ENCODE measurements at regions not wholly inside any gene's neighbourhood (a gene's known extent, or its start where the extent isn't known, plus 50 kb on each side); places are given as distances from the start of the nearest gene placed in this dataset.
"Not testable (repeated sequence)": the region's sequence is repeated elsewhere in the genome, so short reads cannot be mapped to it uniquely, and the experiment has no call there.

DNA sequence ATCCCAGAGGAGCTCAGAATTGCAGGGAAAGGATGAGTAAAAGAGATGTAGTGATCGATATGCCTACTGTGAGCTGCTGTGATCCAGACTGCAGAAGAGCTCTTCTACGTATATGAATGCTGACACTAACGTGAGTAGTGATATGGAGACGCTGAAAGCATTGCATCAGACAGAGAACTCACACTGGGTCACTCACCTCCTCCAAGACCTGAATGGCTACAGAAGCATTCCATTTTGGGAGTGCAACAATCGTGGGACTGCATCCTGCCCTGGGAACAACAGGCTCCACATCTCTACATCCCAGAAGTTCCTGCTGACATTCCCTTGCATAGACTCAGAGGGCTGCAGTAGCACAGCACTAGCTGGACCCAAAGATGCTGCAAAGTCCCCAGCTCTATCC is 755.9 kb upstream of the MEF2C start:
- H3K4ac ChIP-seq (ENCODE audit: low read length): no peak overlapping the region
- no peak overlapping the region for H2BK15ac ChIP-seq (ENCODE audit: low read length)
- no peak overlapping the region for H2AFZ ChIP-seq (ENCODE audit: low read length)
- no peak overlapping the region for H4K91ac ChIP-seq (ENCODE audit: low read depth, low read length, poor library complexity)
- peaks cover 5 to 15% of the 10 kb centered on the region in 2 donors for H3K9me3 ChIP-seq (replicated peaks in 1 of 2; ENCODE audit: control insufficient read depth in 2 of 2, insufficient read depth in 1 of 2, low read depth in 1 of 2, low read length in 2 of 2)
- no peak overlapping the region for H3K23ac ChIP-seq (ENCODE audit: low read depth, low read length, poor library complexity)
- H2BK5ac ChIP-seq (ENCODE audit: low read length): no peak overlapping the region
- no peak overlapping the region for H4K8ac ChIP-seq (ENCODE audit: low read depth, low read length)
- H2BK12ac ChIP-seq (ENCODE audit: low read length): no peak overlapping the region
- no peak overlapping the region for H3K4me3 ChIP-seq (ENCODE audit: low read length in 2 of 2)
- no peak overlapping the region for H3K18ac ChIP-seq (ENCODE audit: low read length)
- no peak overlapping the region for H2BK120ac ChIP-seq (ENCODE audit: low read depth, low read length)
- H2AK5ac ChIP-seq (ENCODE audit: low read depth, low read length): no peak overlapping the region
- no peaks in the 10 kb centered on the region for H3K36me3 ChIP-seq (replicated peaks in 1 of 2; ENCODE audit: control insufficient read depth in 2 of 2, insufficient read depth in 2 of 2, low read length in 2 of 2)
- H3K9ac ChIP-seq (ENCODE audit: low read depth, low read length, poor library complexity): no peak overlapping the region
- H3K27ac ChIP-seq (replicated peaks; ENCODE audit: low read length): no peak overlapping the region
- no peak overlapping the region for H3K4me2 ChIP-seq (ENCODE audit: insufficient read depth, low read length, poor library complexity, severe bottlenecking)
- H3K27me3 ChIP-seq (ENCODE audit: control insufficient read depth in 3 of 3, insufficient read depth in 3 of 3, low read depth in 1 of 3, low read length in 3 of 3): no peaks in the 10 kb centered on the region
- WGBS, 2 donors (ENCODE audit: extremely low coverage in 2 of 2, insufficient read length in 2 of 2, insufficient replicate concordance in 1 of 2): no CpG with 5 or more reads among the region's 5 CpGs
- no peaks in the 10 kb centered on the region for H3K4me1 ChIP-seq (ENCODE audit: control insufficient read depth in 2 of 2, insufficient read depth in 1 of 2, low read depth in 1 of 2, low read length in 2 of 2)
- no peak overlapping the region for H3K14ac ChIP-seq (ENCODE audit: low read length)
- no peak for DNase-seq (ENCODE audit: low spot score)
- no peaks in the 10 kb centered on the region for H3K79me1 ChIP-seq (ENCODE audit: low read depth, low read length)

DNA sequence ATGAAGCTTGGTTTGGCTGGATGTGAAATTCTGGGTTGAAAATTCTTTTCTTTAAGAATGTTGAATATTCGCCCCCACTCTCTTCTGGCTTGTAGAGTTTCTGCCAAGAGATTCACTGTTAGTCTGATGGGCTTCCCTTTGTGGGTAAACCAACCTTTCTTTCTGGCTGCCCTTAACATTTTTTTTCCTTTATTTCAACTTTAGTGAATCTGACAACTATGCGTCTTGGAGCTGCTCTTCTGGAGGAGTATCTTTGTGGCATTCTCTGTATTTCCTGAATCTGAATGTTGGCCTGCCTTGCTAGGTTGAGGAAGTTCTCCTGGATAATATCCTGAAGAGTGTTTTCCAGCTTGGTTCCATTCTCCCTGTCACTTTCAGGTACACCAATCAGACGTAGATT is 751.2 kb upstream of the MEF2C start:
- H3K36me3 ChIP-seq (replicated peaks in 1 of 2; ENCODE audit: control insufficient read depth in 2 of 2, insufficient read depth in 2 of 2, low read length in 2 of 2); H3K18ac ChIP-seq (ENCODE audit: low read length); H2AFZ ChIP-seq (ENCODE audit: low read length); H3K27me3 ChIP-seq (ENCODE audit: control insufficient read depth in 3 of 3, insufficient read depth in 3 of 3, low read depth in 1 of 3, low read length in 3 of 3); DNase-seq (ENCODE audit: low spot score); H2AK5ac ChIP-seq (ENCODE audit: low read depth, low read length); H4K8ac ChIP-seq (ENCODE audit: low read depth, low read length); H3K4me2 ChIP-seq (ENCODE audit: insufficient read depth, low read length, poor library complexity, severe bottlenecking); H2BK12ac ChIP-seq (ENCODE audit: low read length); H2BK120ac ChIP-seq (ENCODE audit: low read depth, low read length); H3K79me1 ChIP-seq (ENCODE audit: low read depth, low read length); H4K91ac ChIP-seq (ENCODE audit: low read depth, low read length, poor library complexity); H3K14ac ChIP-seq (ENCODE audit: low read length); H3K4me1 ChIP-seq (ENCODE audit: control insufficient read depth in 2 of 2, insufficient read depth in 1 of 2, low read depth in 1 of 2, low read length in 2 of 2); H3K23ac ChIP-seq (ENCODE audit: low read depth, low read length, poor library complexity); H3K27ac ChIP-seq (replicated peaks; ENCODE audit: low read length); H3K9ac ChIP-seq (ENCODE audit: low read depth, low read length, poor library complexity); H2BK15ac ChIP-seq (ENCODE audit: low read length); H3K4ac ChIP-seq (ENCODE audit: low read length); H2BK5ac ChIP-seq (ENCODE audit: low read length); H3K4me3 ChIP-seq (ENCODE audit: low read length in 2 of 2): not testable (repeated sequence)
- no CpG with 5 or more reads among the region's 3 CpGs for WGBS, 2 donors (ENCODE audit: extremely low coverage in 2 of 2, insufficient read length in 2 of 2, insufficient replicate concordance in 1 of 2)
- H3K9me3 ChIP-seq (replicated peaks in 1 of 2; ENCODE audit: control insufficient read depth in 2 of 2, insufficient read depth in 1 of 2, low read depth in 1 of 2, low read length in 2 of 2): peaks cover 0 to 11% of the 10 kb centered on the region in 2 donors

DNA sequence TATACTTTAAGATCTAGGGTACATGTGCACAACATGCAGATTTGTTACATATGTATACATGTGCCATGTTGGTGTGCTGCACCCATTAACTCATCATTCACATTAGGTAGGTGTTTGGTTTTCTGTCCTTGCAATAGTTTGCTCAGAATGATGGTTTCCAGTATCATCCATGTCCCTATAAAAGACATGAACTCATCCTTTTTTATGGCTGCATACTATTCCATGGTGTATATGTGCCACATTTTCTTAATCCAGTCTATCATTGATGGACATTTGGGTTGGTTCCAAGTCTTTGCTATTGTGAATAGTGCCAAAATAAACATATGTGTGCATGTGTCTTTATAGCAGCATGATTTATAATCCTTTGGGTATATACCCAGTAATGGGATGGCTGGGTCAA is 747.1 kb upstream of the MEF2C start:
- not testable (repeated sequence) for H2BK120ac ChIP-seq (ENCODE audit: low read depth, low read length); H2BK15ac ChIP-seq (ENCODE audit: low read length); H2AK5ac ChIP-seq (ENCODE audit: low read depth, low read length); H3K4me2 ChIP-seq (ENCODE audit: insufficient read depth, low read length, poor library complexity, severe bottlenecking); H3K18ac ChIP-seq (ENCODE audit: low read length); H3K9me3 ChIP-seq (replicated peaks in 1 of 2; ENCODE audit: control insufficient read depth in 2 of 2, insufficient read depth in 1 of 2, low read depth in 1 of 2, low read length in 2 of 2); H3K27me3 ChIP-seq (ENCODE audit: control insufficient read depth in 3 of 3, insufficient read depth in 3 of 3, low read depth in 1 of 3, low read length in 3 of 3); H3K36me3 ChIP-seq (replicated peaks in 1 of 2; ENCODE audit: control insufficient read depth in 2 of 2, insufficient read depth in 2 of 2, low read length in 2 of 2); H2BK5ac ChIP-seq (ENCODE audit: low read length); H3K23ac ChIP-seq (ENCODE audit: low read depth, low read length, poor library complexity); H3K4me3 ChIP-seq (ENCODE audit: low read length in 2 of 2); H3K27ac ChIP-seq (replicated peaks; ENCODE audit: low read length); H4K91ac ChIP-seq (ENCODE audit: low read depth, low read length, poor library complexity); H2AFZ ChIP-seq (ENCODE audit: low read length); H2BK12ac ChIP-seq (ENCODE audit: low read length); H3K4me1 ChIP-seq (ENCODE audit: control insufficient read depth in 2 of 2, insufficient read depth in 1 of 2, low read depth in 1 of 2, low read length in 2 of 2); H3K79me1 ChIP-seq (ENCODE audit: low read depth, low read length); H4K8ac ChIP-seq (ENCODE audit: low read depth, low read length); DNase-seq (ENCODE audit: low spot score); H3K14ac ChIP-seq (ENCODE audit: low read length); H3K4ac ChIP-seq (ENCODE audit: low read length); H3K9ac ChIP-seq (ENCODE audit: low read depth, low read length, poor library complexity)

DNA sequence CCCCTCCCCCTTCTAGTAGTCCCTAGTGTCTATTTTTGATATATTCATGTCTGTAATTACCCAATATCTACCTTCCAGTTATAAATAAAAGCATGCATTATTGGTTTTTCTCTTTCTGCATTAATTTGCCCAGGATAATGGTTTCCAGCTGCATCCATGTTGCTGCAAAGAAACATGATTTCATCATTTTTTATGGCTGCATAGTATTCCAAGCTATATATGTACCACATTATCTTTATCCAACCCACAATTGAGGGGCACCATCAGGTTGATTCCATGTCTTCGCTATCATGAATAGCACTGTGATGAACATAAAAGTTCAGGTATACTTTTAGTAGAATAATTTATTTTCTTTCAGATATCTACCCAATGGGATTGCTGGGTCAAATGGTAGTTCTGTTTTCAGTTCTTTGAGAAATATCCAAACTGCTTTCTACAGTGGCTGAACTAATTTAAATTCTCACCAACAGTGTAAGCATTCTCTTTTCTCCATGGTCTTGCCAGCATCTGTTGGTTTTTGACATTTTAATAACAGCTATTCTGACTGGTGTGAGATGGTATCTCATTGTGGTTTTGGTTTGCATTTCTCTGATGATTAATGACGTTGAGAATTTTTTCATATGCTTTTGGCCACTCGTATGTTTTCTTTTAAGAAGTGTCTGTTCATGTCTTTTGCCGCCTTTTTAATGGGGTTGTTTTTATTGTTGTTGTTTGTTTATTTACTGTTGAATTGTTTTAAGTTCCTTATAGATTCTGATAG is 746.1 kb upstream of the MEF2C start:
- no peak overlapping the region for H2BK15ac ChIP-seq (ENCODE audit: low read length)
- no peaks in the 10 kb centered on the region for H3K36me3 ChIP-seq (replicated peaks in 1 of 2; ENCODE audit: control insufficient read depth in 2 of 2, insufficient read depth in 2 of 2, low read length in 2 of 2)
- no peak overlapping the region for H3K23ac ChIP-seq (ENCODE audit: low read depth, low read length, poor library complexity)
- DNase-seq (ENCODE audit: low spot score): no peak
- no peaks in the 10 kb centered on the region for H3K79me1 ChIP-seq (ENCODE audit: low read depth, low read length)
- WGBS, 2 donors (ENCODE audit: extremely low coverage in 2 of 2, insufficient read length in 2 of 2, insufficient replicate concordance in 1 of 2): no CpG with 5 or more reads among the region's 4 CpGs
- no peaks in the 10 kb centered on the region for H3K27me3 ChIP-seq (ENCODE audit: control insufficient read depth in 3 of 3, insufficient read depth in 3 of 3, low read depth in 1 of 3, low read length in 3 of 3)
- no peak overlapping the region for H4K91ac ChIP-seq (ENCODE audit: low read depth, low read length, poor library complexity)
- peaks cover 0 to 5% of the 10 kb centered on the region in 2 donors for H3K9me3 ChIP-seq (replicated peaks in 1 of 2; ENCODE audit: control insufficient read depth in 2 of 2, insufficient read depth in 1 of 2, low read depth in 1 of 2, low read length in 2 of 2)
- H3K14ac ChIP-seq (ENCODE audit: low read length): no peak overlapping the region
- H3K4me1 ChIP-seq (ENCODE audit: control insufficient read depth in 2 of 2, insufficient read depth in 1 of 2, low read depth in 1 of 2, low read length in 2 of 2): no peaks in the 10 kb centered on the region
- H2BK120ac ChIP-seq (ENCODE audit: low read depth, low read length): no peak overlapping the region
- H2AK5ac ChIP-seq (ENCODE audit: low read depth, low read length): no peak overlapping the region
- no peak overlapping the region for H4K8ac ChIP-seq (ENCODE audit: low read depth, low read length)
- H3K18ac ChIP-seq (ENCODE audit: low read length): no peak overlapping the region
- H3K27ac ChIP-seq (replicated peaks; ENCODE audit: low read length): no peak overlapping the region
- H3K4me2 ChIP-seq (ENCODE audit: insufficient read depth, low read length, poor library complexity, severe bottlenecking): no peak overlapping the region
- no peak overlapping the region for H3K9ac ChIP-seq (ENCODE audit: low read depth, low read length, poor library complexity)
- no peak overlapping the region for H2BK5ac ChIP-seq (ENCODE audit: low read length)
- H3K4ac ChIP-seq (ENCODE audit: low read length): no peak overlapping the region
- H2AFZ ChIP-seq (ENCODE audit: low read length): no peak overlapping the region
- no peak overlapping the region for H3K4me3 ChIP-seq (ENCODE audit: low read length in 2 of 2)
- H2BK12ac ChIP-seq (ENCODE audit: low read length): no peak overlapping the region

Measured in neuronal stem cell (in vitro differentiated cells).